ENCODE measurements at regions not wholly inside any gene's neighbourhood (a gene's known extent, or its start where the extent isn't known, plus 50 kb on each side); places are given as distances from the start of the nearest gene placed in this dataset.

DNA sequence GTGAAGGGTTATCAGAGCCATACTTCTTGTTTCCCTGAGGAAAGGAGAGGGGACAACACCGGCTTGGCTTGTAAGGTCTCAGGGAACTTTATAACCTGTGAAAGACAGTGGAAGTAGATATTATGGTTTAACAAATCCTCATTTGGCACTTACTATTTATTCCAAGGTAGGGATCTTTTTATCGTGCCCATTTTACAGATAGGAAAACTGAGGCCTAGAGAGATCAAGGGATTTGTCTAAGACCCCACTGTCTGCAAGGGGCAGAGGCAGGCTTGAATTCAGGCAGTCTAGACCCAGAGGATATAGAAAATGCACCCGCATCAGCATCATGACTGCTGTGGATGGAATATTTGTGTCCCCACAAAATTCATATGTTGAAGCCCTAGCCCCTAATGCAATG, 118.4 kb upstream of the CST7 start:
- DNase-seq (ENCODE audit: extremely low read depth, low read depth): no peak
- TF ChIP-seq CTCF (IDR thresholded peaks at IDR 0.05; ENCODE audit: low read depth, low read length, missing control alignments): no peak
- no peak overlapping the region for H3K4me3 ChIP-seq (replicated peaks; ENCODE audit: low read depth, low read length)

- TF ChIP-seq CTCF (IDR thresholded peaks at IDR 0.05; ENCODE audit: low read depth, low read length, missing control alignments): no peak
Measured at GRCh38 chr20:24831232-24831631, 117.8 kb upstream of the CST7 start.

GRCh38 chr20:24832518-24832917, 116.6 kb upstream of the CST7 start:
- no peak for DNase-seq (ENCODE audit: extremely low read depth, low read depth)
- TF ChIP-seq CTCF (IDR thresholded peaks at IDR 0.05; ENCODE audit: low read depth, low read length, missing control alignments): no peak
- no peak overlapping the region for H3K4me3 ChIP-seq (replicated peaks; ENCODE audit: low read depth, low read length)

More at GRCh38 chr20:24831232-24831631, 117.8 kb upstream of the CST7 start:
- no peak overlapping the region for H3K4me3 ChIP-seq (replicated peaks; ENCODE audit: low read depth, low read length)
- DNase-seq (ENCODE audit: extremely low read depth, low read depth): no peak

- DNase-seq (ENCODE audit: extremely low read depth, low read depth): no peak
- TF ChIP-seq CTCF (IDR thresholded peaks at IDR 0.05; ENCODE audit: low read depth, low read length, missing control alignments): no peak
- H3K4me3 ChIP-seq (replicated peaks; ENCODE audit: low read depth, low read length): no peak overlapping the region
Measured at GRCh38 chr20:24833592-24833991, 115.5 kb upstream of the CST7 start.

DNA sequence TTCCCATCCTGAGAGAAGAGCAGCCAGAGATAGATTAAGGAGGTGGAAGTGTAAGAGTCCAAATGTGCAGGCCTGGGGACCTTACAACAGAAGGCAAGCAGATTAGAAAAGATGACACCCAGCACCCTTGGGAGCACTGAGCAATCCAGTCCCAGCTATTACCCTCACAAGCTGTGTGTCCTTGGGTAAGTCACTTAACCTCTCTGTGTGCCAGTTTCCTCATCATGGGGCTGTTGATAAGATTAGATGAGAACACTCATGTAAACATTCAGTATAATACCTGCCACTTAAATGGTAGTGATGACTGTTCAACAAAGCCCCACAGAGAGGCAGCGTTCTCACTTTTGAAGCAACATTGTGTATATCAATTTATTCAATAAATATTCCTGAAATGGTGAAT, 114.8 kb upstream of the CST7 start:
- no peak overlapping the region for H3K4me3 ChIP-seq (replicated peaks; ENCODE audit: low read depth, low read length)

DNA sequence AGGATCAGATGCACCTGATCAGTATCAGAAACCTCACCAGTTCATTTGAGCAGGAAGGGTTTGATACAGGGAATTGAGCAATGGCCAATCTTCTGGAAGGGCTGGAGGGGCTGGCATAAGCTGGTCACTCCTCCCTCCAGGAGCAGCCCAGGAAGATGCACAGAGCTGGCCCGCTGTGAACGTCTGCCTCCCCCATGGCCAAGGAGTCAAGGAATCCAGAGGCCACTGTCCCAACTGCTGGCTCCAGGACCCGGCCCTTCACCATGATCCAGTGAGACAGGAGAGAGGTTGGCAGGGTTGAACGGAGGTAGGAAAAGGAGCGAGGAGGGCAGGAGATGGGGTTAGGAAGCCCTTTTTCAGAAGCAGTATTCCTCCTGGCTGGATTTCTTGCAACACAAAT, 113.9 kb upstream of the CST7 start:
- no peak overlapping the region for H3K4me3 ChIP-seq (replicated peaks; ENCODE audit: low read depth, low read length)
- no peak for DNase-seq (ENCODE audit: extremely low read depth, low read depth)
- no peak for TF ChIP-seq CTCF (IDR thresholded peaks at IDR 0.05; ENCODE audit: low read depth, low read length, missing control alignments)

More for the DNA sequence above, 114.8 kb upstream of the CST7 start:
- no peak for TF ChIP-seq CTCF (IDR thresholded peaks at IDR 0.05; ENCODE audit: low read depth, low read length, missing control alignments)
- no peak for DNase-seq (ENCODE audit: extremely low read depth, low read depth)

GRCh38 chr20:24836041-24836533, 113.0 kb upstream of the CST7 start:
- no peak for DNase-seq (ENCODE audit: extremely low read depth, low read depth)
- no peak for TF ChIP-seq CTCF (IDR thresholded peaks at IDR 0.05; ENCODE audit: low read depth, low read length, missing control alignments)
- H3K4me3 ChIP-seq (replicated peaks; ENCODE audit: low read depth, low read length): no peak overlapping the region

All from HFF-Myc (cell line).